Stimulated activated CD4-positive, alpha-beta T cell treated with anti-CD3 and anti-CD28 coated beads, Interleukin-12 subunit alpha, Interleukin-12 subunit beta, amount 100 ng/mL, for 48 hours (primary cell): ENCODE measurements at regions not wholly inside any gene's neighbourhood (a gene's known extent, or its start where the extent isn't known, plus 50 kb on each side); places are given as distances from the start of the nearest gene placed in this dataset.

Source experiments
- DNase-seq, 3 donors: peaks; one replicate each; pipeline ENCODE4 v3.0.0-alpha.2; 2020; ENCODE audit warnings: low read depth in 2 of 3, low spot score in 1 of 3

GRCh38 chr6:87851674-87852299, 149.8 kb upstream of the AKIRIN2 start:
- no peak for DNase-seq

GRCh38 chr6:87848616-87849015, 146.6 kb upstream of the AKIRIN2 start:
- no peak for DNase-seq

GRCh38 chr6:87847830-87848210, 145.8 kb upstream of the AKIRIN2 start:
- no peak for DNase-seq

GRCh38 chr6:87847135-87847829, 145.2 kb upstream of the AKIRIN2 start:
- DNase-seq: no peak

- no peak for DNase-seq
These were observed 144.4 kb upstream of the AKIRIN2 start for GRCh38 chr6:87846434-87846833.

- no peak for DNase-seq
These were observed 138.3 kb upstream of the AKIRIN2 start for GRCh38 chr6:87840324-87840723.

- no peak for DNase-seq
These were observed 135.8 kb upstream of the AKIRIN2 start for GRCh38 chr6:87837876-87838275.

- DNase-seq: no peak
These were observed 135.4 kb upstream of the AKIRIN2 start for GRCh38 chr6:87837444-87837843.

GRCh38 chr6:87832025-87832825, 130.2 kb upstream of the AKIRIN2 start:
- DNase-seq: no peak

- DNase-seq: no peak
These were observed 128.9 kb upstream of the AKIRIN2 start for GRCh38 chr6:87830907-87831306.

- DNase-seq: no peak
These were observed 127.6 kb upstream of the AKIRIN2 start for GRCh38 chr6:87829622-87830121.

GRCh38 chr6:87828044-87828443, 126.0 kb upstream of the AKIRIN2 start:
- DNase-seq: no peak

- no peak for DNase-seq
These were observed 125.3 kb upstream of the AKIRIN2 start for GRCh38 chr6:87827346-87827745.

- DNase-seq: no peak
These were observed 124.4 kb upstream of the AKIRIN2 start for GRCh38 chr6:87826424-87826823.

- DNase-seq: no peak
These were observed 123.8 kb upstream of the AKIRIN2 start for GRCh38 chr6:87825821-87826221.

- DNase-seq: no peak
These were observed 123.0 kb upstream of the AKIRIN2 start for GRCh38 chr6:87824958-87825491.

GRCh38 chr6:87822011-87822410, 120.0 kb upstream of the AKIRIN2 start:
- no peak for DNase-seq

- no peak for DNase-seq
These were observed 118.4 kb upstream of the AKIRIN2 start for GRCh38 chr6:87820343-87820984.

- DNase-seq: no peak
These were observed 115.2 kb upstream of the AKIRIN2 start for GRCh38 chr6:87817183-87817582.

GRCh38 chr6:87815449-87815848, 113.4 kb upstream of the AKIRIN2 start:
- no peak for DNase-seq
